ENCODE measurements at regions not wholly inside any gene's neighbourhood (a gene's known extent, or its start where the extent isn't known, plus 50 kb on each side); places are given as distances from the start of the nearest gene placed in this dataset.

DNA sequence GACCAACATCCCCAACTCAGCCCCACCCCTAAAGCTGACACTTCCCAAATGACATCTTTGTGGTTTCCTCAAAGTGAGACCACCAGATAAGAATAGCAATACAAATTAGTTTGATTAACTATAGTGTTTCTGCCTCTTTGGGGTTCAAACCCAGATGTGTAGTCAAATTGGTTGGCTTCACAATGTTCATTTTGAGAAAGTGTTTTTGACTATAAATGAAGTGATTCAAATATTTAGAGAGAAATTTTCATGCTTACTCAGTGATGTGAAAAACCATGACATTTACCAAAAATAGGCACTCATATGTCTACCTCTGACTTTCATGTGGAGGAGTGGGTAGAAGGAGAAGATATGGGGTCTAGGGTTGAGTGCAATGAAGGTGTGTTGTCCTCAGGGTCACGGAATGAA is 218.4 kb downstream of the BCAT1 start:
- Histone ChIP-seq H3K9me3 (ENCODE audit: low read length) (no peaks in the 10 kb centered on the region), H3K79me2 (replicated peaks; ENCODE audit: insufficient read depth, low read length) (no peaks in the 10 kb centered on the region), H3K27me3 (ENCODE audit: insufficient read depth, low read depth, low read length) (no peaks in the 10 kb centered on the region), H3F3A (ENCODE audit: insufficient read depth, low read length, poor library complexity, severe bottlenecking) (no peaks in the 10 kb centered on the region), H3K9ac (ENCODE audit: low read length) (no peak overlapping the region), H3K36me3 (ENCODE audit: insufficient read depth, low read length) (no peaks in the 10 kb centered on the region), H3K4me3 (ENCODE audit: low read length) (no peak overlapping the region), H2AFZ (ENCODE audit: low read depth, low read length) (no peak overlapping the region), H3K9me2 (ENCODE audit: insufficient read depth, low read length) (no peaks in the 10 kb centered on the region), H3K27ac (ENCODE audit: low read length) (no peak overlapping the region), H3K4me2 (ENCODE audit: low read length) (no peak overlapping the region), H4K20me1 (ENCODE audit: insufficient read depth) (no peaks in the 10 kb centered on the region)
- TF ChIP-seq, protein P1, sequence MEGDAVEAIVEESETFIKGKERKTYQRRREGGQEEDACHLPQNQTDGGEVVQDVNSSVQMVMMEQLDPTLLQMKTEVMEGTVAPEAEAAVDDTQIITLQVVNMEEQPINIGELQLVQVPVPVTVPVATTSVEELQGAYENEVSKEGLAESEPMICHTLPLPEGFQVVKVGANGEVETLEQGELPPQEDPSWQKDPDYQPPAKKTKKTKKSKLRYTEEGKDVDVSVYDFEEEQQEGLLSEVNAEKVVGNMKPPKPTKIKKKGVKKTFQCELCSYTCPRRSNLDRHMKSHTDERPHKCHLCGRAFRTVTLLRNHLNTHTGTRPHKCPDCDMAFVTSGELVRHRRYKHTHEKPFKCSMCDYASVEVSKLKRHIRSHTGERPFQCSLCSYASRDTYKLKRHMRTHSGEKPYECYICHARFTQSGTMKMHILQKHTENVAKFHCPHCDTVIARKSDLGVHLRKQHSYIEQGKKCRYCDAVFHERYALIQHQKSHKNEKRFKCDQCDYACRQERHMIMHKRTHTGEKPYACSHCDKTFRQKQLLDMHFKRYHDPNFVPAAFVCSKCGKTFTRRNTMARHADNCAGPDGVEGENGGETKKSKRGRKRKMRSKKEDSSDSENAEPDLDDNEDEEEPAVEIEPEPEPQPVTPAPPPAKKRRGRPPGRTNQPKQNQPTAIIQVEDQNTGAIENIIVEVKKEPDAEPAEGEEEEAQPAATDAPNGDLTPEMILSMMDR (IDR thresholded peaks at IDR 0.05; ENCODE audit: poor library complexity, severe bottlenecking), result no peak

DNA sequence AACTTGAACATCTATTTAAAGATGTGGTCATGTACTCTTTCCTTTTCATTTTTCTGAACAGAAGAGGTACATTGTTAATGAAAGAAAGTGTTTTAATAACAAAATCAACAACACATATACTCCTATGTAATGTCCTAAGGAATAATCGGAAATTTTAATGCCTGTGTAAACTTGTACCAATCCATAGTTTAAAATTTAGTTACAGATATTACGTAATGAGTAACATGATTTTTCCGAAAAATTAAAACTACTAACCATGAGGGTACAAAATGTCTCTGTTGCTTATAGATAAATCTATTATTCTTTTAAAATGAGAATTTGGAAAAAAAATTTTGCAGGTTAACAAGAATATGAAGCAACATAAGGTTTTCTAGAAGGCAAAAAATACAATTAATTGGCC is 220.1 kb downstream of the BCAT1 start:
- Histone ChIP-seq H3K4me3 (ENCODE audit: low read length) (no peak overlapping the region), H3K9me3 (ENCODE audit: low read length) (no peaks in the 10 kb centered on the region), H3K27me3 (ENCODE audit: insufficient read depth, low read depth, low read length) (no peaks in the 10 kb centered on the region), H4K20me1 (ENCODE audit: insufficient read depth) (no peaks in the 10 kb centered on the region), H3K79me2 (replicated peaks; ENCODE audit: insufficient read depth, low read length) (no peaks in the 10 kb centered on the region), H3K36me3 (ENCODE audit: insufficient read depth, low read length) (no peaks in the 10 kb centered on the region), H3K9ac (ENCODE audit: low read length) (no peak overlapping the region), H3K27ac (ENCODE audit: low read length) (no peak overlapping the region), H3F3A (ENCODE audit: insufficient read depth, low read length, poor library complexity, severe bottlenecking) (no peaks in the 10 kb centered on the region), H2AFZ (ENCODE audit: low read depth, low read length) (no peak overlapping the region), H3K9me2 (ENCODE audit: insufficient read depth, low read length) (no peaks in the 10 kb centered on the region), H3K4me2 (ENCODE audit: low read length) (no peak overlapping the region)
- TF ChIP-seq MXI1 (conservative IDR thresholded peaks at IDR 0.05; ENCODE audit: poor library complexity, severe bottlenecking) (no peak), SMC3 (conservative IDR thresholded peaks at IDR 0.05; ENCODE audit: poor library complexity) (no peak), EZH2 (IDR thresholded peaks at IDR 0.05; ENCODE audit: borderline replicate concordance, insufficient read depth, low read length, poor library complexity, severe bottlenecking) (no peak), TAF1 (IDR thresholded peaks at IDR 0.05; ENCODE audit: low read depth) (no peak), POLR2AphosphoS5 (IDR thresholded peaks at IDR 0.05) (no peak), RAD21 (conservative IDR thresholded peaks at IDR 0.05) (no peak), EP300 (conservative IDR thresholded peaks at IDR 0.05; ENCODE audit: poor library complexity, severe bottlenecking) (no peak)
- TF ChIP-seq, protein P1 (IDR thresholded peaks at IDR 0.05; ENCODE audit: poor library complexity, severe bottlenecking), result no peak
- TF ChIP-seq, protein P2, sequence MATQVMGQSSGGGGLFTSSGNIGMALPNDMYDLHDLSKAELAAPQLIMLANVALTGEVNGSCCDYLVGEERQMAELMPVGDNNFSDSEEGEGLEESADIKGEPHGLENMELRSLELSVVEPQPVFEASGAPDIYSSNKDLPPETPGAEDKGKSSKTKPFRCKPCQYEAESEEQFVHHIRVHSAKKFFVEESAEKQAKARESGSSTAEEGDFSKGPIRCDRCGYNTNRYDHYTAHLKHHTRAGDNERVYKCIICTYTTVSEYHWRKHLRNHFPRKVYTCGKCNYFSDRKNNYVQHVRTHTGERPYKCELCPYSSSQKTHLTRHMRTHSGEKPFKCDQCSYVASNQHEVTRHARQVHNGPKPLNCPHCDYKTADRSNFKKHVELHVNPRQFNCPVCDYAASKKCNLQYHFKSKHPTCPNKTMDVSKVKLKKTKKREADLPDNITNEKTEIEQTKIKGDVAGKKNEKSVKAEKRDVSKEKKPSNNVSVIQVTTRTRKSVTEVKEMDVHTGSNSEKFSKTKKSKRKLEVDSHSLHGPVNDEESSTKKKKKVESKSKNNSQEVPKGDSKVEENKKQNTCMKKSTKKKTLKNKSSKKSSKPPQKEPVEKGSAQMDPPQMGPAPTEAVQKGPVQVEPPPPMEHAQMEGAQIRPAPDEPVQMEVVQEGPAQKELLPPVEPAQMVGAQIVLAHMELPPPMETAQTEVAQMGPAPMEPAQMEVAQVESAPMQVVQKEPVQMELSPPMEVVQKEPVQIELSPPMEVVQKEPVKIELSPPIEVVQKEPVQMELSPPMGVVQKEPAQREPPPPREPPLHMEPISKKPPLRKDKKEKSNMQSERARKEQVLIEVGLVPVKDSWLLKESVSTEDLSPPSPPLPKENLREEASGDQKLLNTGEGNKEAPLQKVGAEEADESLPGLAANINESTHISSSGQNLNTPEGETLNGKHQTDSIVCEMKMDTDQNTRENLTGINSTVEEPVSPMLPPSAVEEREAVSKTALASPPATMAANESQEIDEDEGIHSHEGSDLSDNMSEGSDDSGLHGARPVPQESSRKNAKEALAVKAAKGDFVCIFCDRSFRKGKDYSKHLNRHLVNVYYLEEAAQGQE (IDR thresholded peaks at IDR 0.05; ENCODE audit: borderline replicate concordance), result no peak
